NCI-H2107 (cell line): ENCODE measurements at regions not wholly inside any gene's neighbourhood (a gene's known extent, or its start where the extent isn't known, plus 50 kb on each side); places are given as distances from the start of the nearest gene placed in this dataset.

Experiments used
- DNase-seq: peaks from one replicate; lab custom pipeline; 2025; lab: John Stamatoyannopoulos, UW

GRCh38 chr11:76298255-76298654 lies 82.7 kb downstream of the THAP12 start:
- no peak for DNase-seq

- no peak for DNase-seq
These were observed 84.0 kb downstream of the THAP12 start for GRCh38 chr11:76296731-76297542.

- no peak for DNase-seq
These were observed 86.9 kb upstream of the WNT11 start for GRCh38 chr11:76293189-76293631.

- no peak for DNase-seq
These were observed 86.4 kb upstream of the WNT11 start for GRCh38 chr11:76292583-76293188.

GRCh38 chr11:76291576-76292526 lies 85.5 kb upstream of the WNT11 start:
- DNase-seq = no peak

GRCh38 chr11:76288166-76288980 lies 82.1 kb upstream of the WNT11 start:
- no peak for DNase-seq

- DNase-seq = no peak
These were observed 80.9 kb upstream of the WNT11 start for GRCh38 chr11:76287227-76287626.

- DNase-seq = no peak
These were observed 79.2 kb upstream of the WNT11 start for GRCh38 chr11:76285397-76286104.

GRCh38 chr11:76284161-76284560 lies 77.9 kb upstream of the WNT11 start:
- no peak for DNase-seq

GRCh38 chr11:76282811-76283595 lies 76.7 kb upstream of the WNT11 start:
- DNase-seq = no peak

GRCh38 chr11:76282172-76282571 lies 75.9 kb upstream of the WNT11 start:
- DNase-seq = no peak

- DNase-seq = no peak
These were observed 75.2 kb upstream of the WNT11 start for GRCh38 chr11:76281558-76281906.

- DNase-seq = no peak
These were observed 74.7 kb upstream of the WNT11 start for GRCh38 chr11:76280882-76281557.

- DNase-seq = no peak
These were observed 74.0 kb upstream of the WNT11 start for GRCh38 chr11:76280151-76280881.

GRCh38 chr11:76279646-76280045 lies 73.3 kb upstream of the WNT11 start:
- DNase-seq = no peak

GRCh38 chr11:76279038-76279437 lies 72.7 kb upstream of the WNT11 start:
- no peak for DNase-seq

- no peak for DNase-seq
These were observed 72.2 kb upstream of the WNT11 start for GRCh38 chr11:76278526-76278925.

GRCh38 chr11:76277298-76278175 lies 71.2 kb upstream of the WNT11 start:
- DNase-seq = no peak
